HepG2 (cell line): ENCODE measurements at regions not wholly inside any gene's neighbourhood (a gene's known extent, or its start where the extent isn't known, plus 50 kb on each side); places are given as distances from the start of the nearest gene placed in this dataset.

Experiments used
- BCL6 ChIP-seq: IDR thresholded peaks from 2 replicates; pipeline ENCODE4 v1.6.1; 2016; ENCODE audit warnings: missing genetic modification reagents, missing compliant biosample characterization
- BHLHE40 ChIP-seq: IDR thresholded peaks from 2 replicates; pipeline ENCODE4 v1.6.1; 2011; ENCODE audit warnings: low read length, improper control_type of control experiment
- MIER3 ChIP-seq: IDR thresholded peaks from 2 replicates; pipeline ENCODE4 v1.6.1; 2016; ENCODE audit warnings: missing compliant biosample characterization, borderline replicate concordance
- NR2F2 ChIP-seq: IDR thresholded peaks from 2 replicates; pipeline ENCODE4 v1.6.1; 2012; ENCODE audit warnings: low read depth, inconsistent platforms, borderline replicate concordance
- NR2F6 ChIP-seq, 2 experiments: IDR thresholded peaks; 2 replicates each; pipeline ENCODE4 v1.6.1; 2016; ENCODE audit warnings: antibody characterized with exemption in 1 of 2, mild to moderate bottlenecking in 1 of 2
- PCBP1 ChIP-seq: fragments of 200-400 bp; formaldehyde crosslinking; IDR thresholded peaks from 2 replicates; pipeline ENCODE4 v1.6.1; 2017; ENCODE audit warnings: mild to moderate bottlenecking, low read depth, low read length, borderline replicate concordance
- SALL1 ChIP-seq: sonication (generic); formaldehyde crosslinking; IDR thresholded peaks from 2 replicates; pipeline ENCODE4 v1.8.0; 2022; ENCODE audit warnings: mild to moderate bottlenecking, missing genetic modification reagents
- SKIL ChIP-seq: sonication (generic); formaldehyde crosslinking; IDR thresholded peaks from 2 replicates; pipeline ENCODE4 v1.8.0; 2022; ENCODE audit warnings: missing genetic modification reagents, mild to moderate bottlenecking, moderate library complexity, borderline replicate concordance
- THAP11 ChIP-seq: IDR thresholded peaks from 2 replicates; pipeline ENCODE4 v1.6.1; 2016; ENCODE audit warnings: missing biosample characterization, missing genetic modification reagents
- ZBTB46 ChIP-seq: sonication (generic); formaldehyde crosslinking; IDR thresholded peaks from 2 replicates; pipeline ENCODE4 v1.4.0; 2020; ENCODE audit warnings: mild to moderate bottlenecking, missing genetic modification reagents, borderline replicate concordance
- ZFP36L1 ChIP-seq: sonication (generic); formaldehyde crosslinking; IDR thresholded peaks from 2 replicates; pipeline ENCODE4 v1.8.0; 2022; ENCODE audit warnings: mild to moderate bottlenecking, missing genetic modification reagents, moderate library complexity
- ZHX2 ChIP-seq, 2 experiments: sonication (generic) in 1 of 2; formaldehyde crosslinking in 1 of 2; IDR thresholded peaks; 2 replicates each; pipeline versions ENCODE4 v1.6.1 to v1.9.0; 2014 to 2022; ENCODE audit warnings: antibody characterized with exemption in 1 of 2, borderline replicate concordance in 1 of 2, inconsistent platforms in 1 of 2, low read depth in 1 of 2, missing genetic modification reagents in 1 of 2
- ZNF281 ChIP-seq: sonication (generic); formaldehyde crosslinking; IDR thresholded peaks from 2 replicates; pipeline ENCODE4 v1.4.0; 2020; ENCODE audit warnings: missing genetic modification reagents, borderline replicate concordance
- ZNF329 ChIP-seq: sonication (generic); formaldehyde crosslinking; IDR thresholded peaks from 2 replicates; pipeline ENCODE4 v1.9.0; 2021; ENCODE audit warnings: low read depth, mild to moderate bottlenecking, missing genetic modification reagents
- ZNF629 ChIP-seq: sonication (generic); formaldehyde crosslinking; conservative IDR thresholded peaks from 2 replicates; pipeline ENCODE4 v1.5.0; 2020; ENCODE audit warnings: missing genetic modification reagents

- TF ChIP-seq ZFP36L1 (no peak), SKIL (peak; percentile 83; the same call in 1 of the 2 replicates), BCL6 (peak; percentile 88), ZNF629 (no peak), THAP11 (CRISPR knock-in tag) (no peak), ZNF281 (no peak), ZNF329 (CRISPR knock-in tag) (no peak), NR2F6 (IDR thresholded peaks at IDR 0.05) (peak; percentile 89), NR2F6 (CRISPR knock-in tag; IDR thresholded peaks at IDR 0.05) (peak; percentile 95), NR2F2 (peak; percentile 95), ZBTB46 (no peak), PCBP1 (no peak), BHLHE40 (no peak), MIER3 (CRISPR knock-in tag) (no peak), SALL1 (no peak; the same call in 1 of the 2 replicates), ZHX2 (IDR thresholded peaks at IDR 0.05; ENCODE audit: low read depth) (no peak), ZHX2 (CRISPR knock-in tag; IDR thresholded peaks at IDR 0.05; ENCODE audit: borderline replicate concordance) (no peak)
Measured at GRCh38 chr17:72492941-72493340, 372.1 kb downstream of the SOX9 start (continued).
